ENCODE measurements at regions not wholly inside any gene's neighbourhood (a gene's known extent, or its start where the extent isn't known, plus 50 kb on each side); places are given as distances from the start of the nearest gene placed in this dataset.

DNA sequence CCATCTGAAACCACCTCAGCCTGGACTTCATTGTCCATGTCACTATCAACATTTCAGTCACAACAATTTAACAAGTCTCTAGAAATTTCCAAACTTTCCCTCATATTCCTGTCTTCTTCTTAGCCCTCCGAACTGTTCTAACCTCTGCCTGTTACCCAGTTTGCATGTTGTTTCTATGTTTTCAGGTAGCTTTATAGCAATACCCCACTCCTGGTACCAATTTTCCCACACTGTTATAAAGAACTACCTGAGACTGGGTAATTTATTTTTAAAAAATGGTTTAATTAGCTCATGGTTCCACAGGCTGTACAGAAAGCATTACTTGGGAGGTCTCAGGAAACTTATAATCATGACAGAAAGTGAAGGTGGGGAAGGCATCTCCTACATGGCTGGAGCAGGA is 679.2 kb upstream of the FRG1 start:
- CTCF ChIA-PET, result no interaction called here
- Mint-ChIP-seq H3K27ac (no peak overlapping the region), H3K27me3 (no peaks in the 10 kb centered on the region), H3K36me3 (ENCODE audit: low read depth) (no peaks in the 10 kb centered on the region), H3K4me1 (no peaks in the 10 kb centered on the region), H3K4me3 (no peak overlapping the region), H3K9me3 (ENCODE audit: low read depth) (peaks cover 13% of the 10 kb centered on the region)
- POLR2A ChIA-PET, result no interaction called here
- intact Hi-C loops (cut with DNase I, micrococcal nuclease), result no loop called here
- ATAC-seq (no peak), DNase-seq (no peak)

DNA sequence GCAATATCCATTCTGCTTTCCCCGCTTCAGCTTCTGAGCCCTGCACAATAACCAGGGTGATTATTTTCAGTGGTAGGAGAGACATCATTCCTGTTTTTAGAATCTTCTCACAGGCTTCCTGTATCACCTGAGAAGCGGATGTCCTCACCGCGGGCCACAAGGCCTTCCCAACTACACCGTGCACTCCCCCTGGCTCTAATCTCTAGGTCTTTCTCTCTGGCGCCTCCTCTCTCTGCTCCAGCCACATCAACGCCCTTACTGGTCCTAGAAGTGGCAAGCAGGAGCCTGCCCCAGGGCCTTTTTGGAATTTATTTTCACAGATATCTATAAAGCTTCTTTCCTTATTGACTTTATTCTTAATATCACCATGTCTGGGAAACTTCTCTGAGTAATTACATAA is 675.2 kb upstream of the FRG1 start:
- Mint-ChIP-seq H3K36me3 (ENCODE audit: low read depth) (no peaks in the 10 kb centered on the region), H3K27ac (no peak overlapping the region), H3K4me1 (no peaks in the 10 kb centered on the region), H3K27me3 (peaks cover 2% of the 10 kb centered on the region), H3K4me3 (no peak overlapping the region), H3K9me3 (ENCODE audit: low read depth) (peaks cover 20% of the 10 kb centered on the region)
- CTCF ChIA-PET, result no interaction called here
- no peak for ATAC-seq
- POLR2A ChIA-PET, result no interaction called here
- intact Hi-C loops (cut with DNase I, micrococcal nuclease), result no loop called here
- no peak for DNase-seq

DNA sequence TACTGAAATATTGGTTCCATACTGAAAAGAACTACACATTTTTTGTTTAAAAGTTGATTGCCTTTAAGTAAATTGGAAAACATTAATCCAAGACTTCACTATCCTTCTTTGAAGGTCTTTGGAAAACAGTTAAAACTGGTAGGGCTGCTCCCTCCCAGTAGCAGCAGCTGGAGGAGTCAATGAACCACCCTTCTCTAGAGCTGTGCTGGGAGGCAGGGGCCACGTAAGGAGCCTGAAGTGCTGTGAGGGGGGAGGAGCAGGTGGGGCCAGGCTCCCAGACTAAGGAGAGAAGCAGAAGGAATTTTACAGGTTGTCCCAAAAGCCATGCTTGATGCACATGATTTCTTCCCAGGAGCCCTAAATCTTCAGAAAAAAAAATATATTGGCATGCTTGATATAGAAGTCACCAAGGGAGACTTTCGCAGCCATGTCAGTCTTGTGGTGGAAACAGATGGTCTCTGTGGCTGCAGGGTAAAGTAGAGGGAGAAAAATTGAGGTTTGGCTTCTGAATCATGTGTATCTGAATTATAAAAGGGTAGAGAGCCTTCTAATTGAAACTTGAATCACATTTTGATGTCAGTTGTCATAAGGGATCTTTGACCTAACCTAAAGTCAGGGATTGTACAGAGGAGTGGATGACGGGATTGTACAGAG is 673.2 kb upstream of the FRG1 start:
- Mint-ChIP-seq H3K36me3 (ENCODE audit: low read depth) (no peaks in the 10 kb centered on the region), H3K4me3 (no peak overlapping the region), H3K27ac (no peak overlapping the region), H3K9me3 (ENCODE audit: low read depth) (peaks cover 11% of the 10 kb centered on the region), H3K4me1 (no peaks in the 10 kb centered on the region), H3K27me3 (peaks cover 2% of the 10 kb centered on the region)
- ChIA-PET POLR2A (no interaction called here), CTCF (no interaction called here)
- ATAC-seq (no peak), DNase-seq (no peak)
- intact Hi-C loops (cut with DNase I, micrococcal nuclease), result no loop called here

DNA sequence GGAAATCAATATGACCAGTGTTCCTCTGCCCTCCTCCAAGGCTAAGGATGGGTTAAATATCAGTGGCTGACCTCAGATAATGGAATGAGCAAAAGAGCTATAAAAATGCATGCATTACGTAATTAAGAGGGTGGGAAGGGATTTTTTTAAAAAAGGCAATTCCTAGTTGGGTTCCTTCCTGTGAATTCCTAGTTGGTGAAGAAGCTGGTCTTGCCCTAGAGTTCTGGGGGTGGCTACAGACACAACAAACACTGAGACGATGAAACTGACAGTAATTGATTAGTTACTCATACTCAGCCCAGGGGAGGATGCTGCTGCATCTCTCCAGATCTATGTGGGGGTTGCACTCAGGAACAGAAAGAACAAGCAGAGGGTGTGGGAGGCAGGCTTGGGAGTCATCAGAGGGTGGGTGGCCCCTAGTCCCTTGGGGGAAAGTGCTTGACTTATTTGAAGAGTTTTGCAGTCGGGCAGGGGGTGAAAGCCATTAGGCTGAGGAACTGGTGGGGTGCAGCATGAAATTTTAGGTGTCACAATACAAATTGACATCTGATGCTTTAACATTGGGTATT is 662.0 kb upstream of the FRG1 start:
- no peaks in the 10 kb centered on the region for H3K4me1 Mint-ChIP-seq
- H3K4me3 Mint-ChIP-seq, result no peak overlapping the region
- no peak overlapping the region for H3K27ac Mint-ChIP-seq
- ATAC-seq, result no peak
- intact Hi-C loops (cut with DNase I, micrococcal nuclease), result no loop called here
- no peaks in the 10 kb centered on the region for H3K36me3 Mint-ChIP-seq (ENCODE audit: low read depth)
- H3K27me3 Mint-ChIP-seq, result no peaks in the 10 kb centered on the region
- peaks cover 2% of the 10 kb centered on the region for H3K9me3 Mint-ChIP-seq (ENCODE audit: low read depth)
- DNase-seq, result no peak
- ChIA-PET CTCF (no interaction called here), POLR2A (no interaction called here)

DNA sequence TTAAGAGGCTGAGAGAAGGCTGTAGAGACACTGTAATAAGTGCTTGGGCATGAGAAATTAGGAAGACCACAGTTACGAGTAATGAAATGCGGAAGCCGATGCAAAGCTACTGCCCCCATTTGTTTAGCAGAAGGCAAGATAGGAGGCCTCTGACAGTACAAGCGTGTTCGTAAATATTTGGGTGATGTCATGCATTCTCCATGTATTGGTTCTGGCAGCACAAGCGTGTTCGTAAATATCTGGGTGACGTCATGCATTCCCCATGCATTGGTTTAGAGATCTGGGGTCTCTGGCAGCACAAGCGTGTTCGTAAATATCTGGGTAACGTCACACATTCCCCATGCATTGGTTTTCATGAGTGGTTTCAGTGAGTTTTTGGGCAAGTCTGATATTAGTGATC is 661.5 kb upstream of the FRG1 start:
- no peak overlapping the region for H3K27ac Mint-ChIP-seq
- no peaks in the 10 kb centered on the region for H3K4me1 Mint-ChIP-seq
- ChIA-PET CTCF (no interaction called here), POLR2A (no interaction called here)
- no peaks in the 10 kb centered on the region for H3K27me3 Mint-ChIP-seq
- H3K4me3 Mint-ChIP-seq, result no peak overlapping the region
- ATAC-seq (no peak), DNase-seq (no peak)
- no peaks in the 10 kb centered on the region for H3K36me3 Mint-ChIP-seq (ENCODE audit: low read depth)
- intact Hi-C loops (cut with DNase I, micrococcal nuclease), result no loop called here
- peaks cover 4% of the 10 kb centered on the region for H3K9me3 Mint-ChIP-seq (ENCODE audit: low read depth)

DNA sequence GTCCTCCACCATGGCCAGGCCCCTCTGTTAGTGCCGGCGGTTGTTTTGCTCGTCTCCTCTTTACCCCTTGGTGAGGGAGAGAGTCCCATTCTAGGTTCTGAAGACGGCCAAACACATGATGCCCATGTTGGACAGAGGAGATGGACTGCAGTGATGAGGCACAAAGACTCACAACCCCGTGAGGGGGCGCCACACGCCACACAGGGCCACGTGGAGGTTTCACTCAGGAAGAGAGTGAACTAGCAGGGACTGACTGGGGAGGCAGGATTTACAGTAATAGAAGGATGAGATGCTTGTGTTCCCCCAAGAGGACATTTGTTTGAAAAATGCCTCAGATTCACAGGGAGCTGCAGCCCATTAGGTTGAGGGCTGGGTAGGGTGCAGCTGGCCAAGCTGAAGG is 655.3 kb upstream of the FRG1 start:
- ChIA-PET CTCF (no interaction called here), POLR2A (no interaction called here)
- H3K27me3 Mint-ChIP-seq, result no peaks in the 10 kb centered on the region
- H3K4me1 Mint-ChIP-seq, result no peaks in the 10 kb centered on the region
- H3K36me3 Mint-ChIP-seq (ENCODE audit: low read depth), result no peaks in the 10 kb centered on the region
- DNase-seq, result no peak
- H3K27ac Mint-ChIP-seq, result no peak overlapping the region
- H3K4me3 Mint-ChIP-seq, result no peak overlapping the region
- ATAC-seq, result no peak
- peaks cover 2% of the 10 kb centered on the region for H3K9me3 Mint-ChIP-seq (ENCODE audit: low read depth)
- intact Hi-C loops (cut with DNase I, micrococcal nuclease), result no loop called here

DNA sequence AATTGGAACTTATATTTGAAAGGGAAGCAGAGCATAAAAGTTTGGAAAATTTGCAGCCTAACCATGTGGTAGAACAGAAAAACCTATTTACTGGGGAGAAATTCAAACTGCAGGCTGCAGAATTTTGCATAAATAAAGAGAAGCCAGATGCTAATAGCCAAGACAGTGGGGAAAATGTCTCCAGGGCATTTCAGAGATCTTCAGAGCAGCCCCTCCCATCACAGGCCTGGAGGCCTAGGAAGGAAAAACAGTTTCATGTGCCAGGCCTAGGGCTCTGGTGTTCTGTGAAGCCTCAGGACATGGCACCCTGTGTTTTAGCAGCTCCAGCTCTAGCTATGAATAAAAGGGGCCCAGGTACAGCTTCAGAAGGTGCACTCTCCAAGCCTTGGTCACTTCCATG is 648.7 kb upstream of the FRG1 start:
- Mint-ChIP-seq H3K27me3 (no peaks in the 10 kb centered on the region), H3K36me3 (ENCODE audit: low read depth) (no peaks in the 10 kb centered on the region), H3K9me3 (ENCODE audit: low read depth) (no peaks in the 10 kb centered on the region), H3K4me1 (no peaks in the 10 kb centered on the region), H3K4me3 (no peak overlapping the region), H3K27ac (no peak overlapping the region)
- CTCF ChIA-PET, result no interaction called here
- POLR2A ChIA-PET, result no interaction called here
- DNase-seq, result no peak
- intact Hi-C loops (cut with DNase I, micrococcal nuclease), result no loop called here
- ATAC-seq, result no peak

DNA sequence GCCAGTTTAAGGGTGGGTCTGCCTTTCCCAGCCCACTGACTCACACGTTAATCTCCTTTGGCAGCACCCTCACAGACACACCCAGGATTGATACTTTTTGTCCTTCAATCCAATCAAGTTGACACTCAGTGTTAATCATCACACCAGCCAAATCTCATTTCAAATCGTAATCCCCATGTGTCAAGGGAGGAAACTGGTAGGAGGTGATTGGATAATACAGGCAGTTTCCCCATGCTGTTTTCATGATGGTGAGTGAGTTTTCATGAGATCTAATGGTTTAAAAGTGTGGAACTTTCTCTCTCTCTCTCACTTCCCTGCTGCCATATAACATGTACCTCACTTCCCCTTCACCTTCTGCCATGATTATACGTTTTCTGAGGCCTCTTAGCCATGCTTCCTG is 647.2 kb upstream of the FRG1 start:
- Mint-ChIP-seq H3K27ac (no peak overlapping the region), H3K9me3 (ENCODE audit: low read depth) (no peaks in the 10 kb centered on the region), H3K4me1 (no peaks in the 10 kb centered on the region), H3K36me3 (ENCODE audit: low read depth) (no peaks in the 10 kb centered on the region), H3K4me3 (no peak overlapping the region), H3K27me3 (no peaks in the 10 kb centered on the region)
- DNase-seq (no peak), ATAC-seq (no peak)
- ChIA-PET POLR2A (no interaction called here), CTCF (no interaction called here)
- intact Hi-C loops (cut with DNase I, micrococcal nuclease), result no loop called here

DNA sequence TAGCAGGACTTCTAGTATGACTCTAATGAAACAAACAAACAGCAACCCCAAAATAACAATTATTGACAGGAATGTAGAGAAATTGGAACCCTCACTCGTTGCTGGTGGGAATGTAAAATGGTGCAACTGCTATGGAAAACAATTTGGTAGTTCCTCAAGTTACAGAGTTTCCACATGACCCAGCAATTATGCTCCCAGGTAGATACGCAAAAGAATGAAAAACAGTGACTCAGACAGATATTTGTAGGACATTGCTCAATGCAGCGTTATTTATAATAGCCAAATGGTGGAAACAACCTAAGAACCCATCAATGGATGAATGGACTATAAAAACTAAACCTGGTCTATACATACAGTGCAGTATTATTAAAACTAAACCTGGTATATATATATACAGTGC is 646.1 kb upstream of the FRG1 start:
- ATAC-seq (no peak), DNase-seq (no peak)
- no peaks in the 10 kb centered on the region for H3K9me3 Mint-ChIP-seq (ENCODE audit: low read depth)
- H3K27me3 Mint-ChIP-seq, result no peaks in the 10 kb centered on the region
- intact Hi-C loops (cut with DNase I, micrococcal nuclease), result no loop called here
- H3K36me3 Mint-ChIP-seq (ENCODE audit: low read depth), result no peaks in the 10 kb centered on the region
- no peaks in the 10 kb centered on the region for H3K4me1 Mint-ChIP-seq
- H3K27ac Mint-ChIP-seq, result no peak overlapping the region
- H3K4me3 Mint-ChIP-seq, result no peak overlapping the region
- POLR2A ChIA-PET, result no interaction called here
- CTCF ChIA-PET, result no interaction called here

DNA sequence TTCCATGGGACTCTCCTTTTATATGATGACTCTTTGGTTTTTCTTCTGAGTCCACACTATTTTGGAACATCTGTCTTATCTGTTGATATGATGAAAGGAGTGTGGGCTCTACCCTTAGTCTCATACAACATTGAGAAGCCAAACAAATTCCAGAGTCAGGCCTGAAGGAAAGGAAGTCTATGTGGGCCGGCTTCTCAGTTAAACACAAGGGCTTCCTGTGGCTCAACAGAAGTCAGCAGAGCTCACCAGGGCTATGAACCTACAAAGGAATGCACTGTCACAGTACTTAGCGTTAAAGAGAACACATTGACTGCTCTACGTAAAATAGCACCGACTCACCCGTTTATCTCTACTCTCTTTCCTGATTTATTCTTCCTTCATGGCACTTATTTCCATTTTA is 641.0 kb upstream of the FRG1 start:
- Mint-ChIP-seq H3K4me3 (no peak overlapping the region), H3K27ac (no peak overlapping the region), H3K4me1 (no peaks in the 10 kb centered on the region), H3K27me3 (no peaks in the 10 kb centered on the region), H3K36me3 (ENCODE audit: low read depth) (no peaks in the 10 kb centered on the region), H3K9me3 (ENCODE audit: low read depth) (no peaks in the 10 kb centered on the region)
- CTCF ChIA-PET, result no interaction called here
- DNase-seq (no peak), ATAC-seq (no peak)
- intact Hi-C loops (cut with DNase I, micrococcal nuclease), result no loop called here
- POLR2A ChIA-PET, result no interaction called here

DNA sequence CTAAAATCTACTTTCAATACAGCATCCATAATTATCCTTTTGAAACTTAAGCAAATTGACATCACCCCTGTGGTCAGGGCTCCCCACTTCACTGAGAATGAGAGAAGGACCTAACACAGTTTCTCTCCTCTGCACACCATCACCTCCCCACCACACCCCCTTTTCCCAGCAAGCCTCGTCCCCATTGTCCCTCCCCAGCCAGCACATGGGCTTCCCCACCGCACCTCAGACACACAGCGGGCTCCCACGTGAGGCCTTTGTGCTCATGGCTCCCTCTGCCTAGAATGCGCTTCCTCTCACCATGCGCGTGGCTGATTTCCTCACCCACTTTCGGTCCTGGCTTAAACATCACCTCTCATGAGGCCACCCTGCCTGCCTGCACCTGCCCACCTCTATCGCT is 639.0 kb upstream of the FRG1 start:
- POLR2A ChIA-PET, result no interaction called here
- CTCF ChIA-PET, result no interaction called here
- Mint-ChIP-seq H3K36me3 (ENCODE audit: low read depth) (no peaks in the 10 kb centered on the region), H3K9me3 (ENCODE audit: low read depth) (no peaks in the 10 kb centered on the region), H3K27me3 (no peaks in the 10 kb centered on the region), H3K27ac (no peak overlapping the region), H3K4me3 (no peak overlapping the region), H3K4me1 (no peaks in the 10 kb centered on the region)
- DNase-seq, result no peak
- ATAC-seq, result no peak
- intact Hi-C loops (cut with DNase I, micrococcal nuclease), result no loop called here

DNA sequence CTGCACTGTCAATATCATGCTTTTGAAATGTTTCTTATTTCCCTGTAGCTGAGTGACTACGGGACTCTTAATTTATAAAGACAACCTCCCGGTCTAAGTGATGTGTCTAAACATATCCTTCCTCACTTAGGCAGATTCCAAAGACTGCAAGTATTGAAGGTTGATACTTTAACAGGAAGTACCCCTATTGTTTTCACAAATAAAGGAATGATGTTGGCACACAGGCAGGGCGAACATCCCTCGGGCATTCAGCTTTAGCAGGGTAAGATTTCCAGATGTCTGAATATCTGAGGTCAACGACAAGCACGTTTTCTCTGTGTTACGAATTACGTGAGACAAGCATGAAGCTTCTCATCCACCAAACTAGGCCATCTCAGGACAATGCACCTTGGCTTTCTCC is 638.0 kb upstream of the FRG1 start:
- H3K27me3 Mint-ChIP-seq, result no peaks in the 10 kb centered on the region
- H3K27ac Mint-ChIP-seq, result no peak overlapping the region
- no peak for DNase-seq
- intact Hi-C loops (cut with DNase I, micrococcal nuclease), result no loop called here
- no peak overlapping the region for H3K4me3 Mint-ChIP-seq
- CTCF ChIA-PET, result interaction anchor here (0.8 kb wide), 1 partner anchor 118 kb away, joined by 3 read pairs; no protein-coding TSS in a partner anchor
- no peaks in the 10 kb centered on the region for H3K36me3 Mint-ChIP-seq (ENCODE audit: low read depth)
- POLR2A ChIA-PET, result no interaction called here
- ATAC-seq, result no peak
- no peaks in the 10 kb centered on the region for H3K9me3 Mint-ChIP-seq (ENCODE audit: low read depth)
- no peaks in the 10 kb centered on the region for H3K4me1 Mint-ChIP-seq

DNA sequence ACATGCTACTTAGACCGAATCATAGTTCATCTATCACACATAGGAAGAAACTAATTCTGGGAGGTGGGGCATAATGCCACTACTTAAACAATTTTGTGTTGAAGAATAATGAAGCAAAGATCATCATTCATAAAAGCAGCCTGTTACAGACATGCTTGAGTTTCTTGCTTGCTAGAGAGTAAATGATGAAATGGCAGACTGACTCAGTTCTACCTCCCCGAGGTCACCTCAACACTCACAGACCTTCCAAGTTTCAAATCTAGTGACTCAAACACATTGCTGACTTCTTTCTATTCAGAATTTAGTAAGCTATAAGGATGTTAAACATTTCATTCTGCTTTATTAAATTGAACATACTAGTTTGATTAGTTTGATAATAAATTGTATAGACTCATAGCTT is 636.5 kb upstream of the FRG1 start:
- intact Hi-C loops (cut with DNase I, micrococcal nuclease), result no loop called here
- CTCF ChIA-PET, result no interaction called here
- Mint-ChIP-seq H3K4me1 (no peaks in the 10 kb centered on the region), H3K9me3 (ENCODE audit: low read depth) (no peaks in the 10 kb centered on the region), H3K4me3 (no peak overlapping the region), H3K27me3 (no peaks in the 10 kb centered on the region), H3K27ac (no peak overlapping the region), H3K36me3 (ENCODE audit: low read depth) (no peaks in the 10 kb centered on the region)
- ATAC-seq (peak; percentile 63), DNase-seq (no peak)
- POLR2A ChIA-PET, result no interaction called here
